ENCODE measurements at regions not wholly inside any gene's neighbourhood (a gene's known extent, or its start where the extent isn't known, plus 50 kb on each side); places are given as distances from the start of the nearest gene placed in this dataset.

DNA sequence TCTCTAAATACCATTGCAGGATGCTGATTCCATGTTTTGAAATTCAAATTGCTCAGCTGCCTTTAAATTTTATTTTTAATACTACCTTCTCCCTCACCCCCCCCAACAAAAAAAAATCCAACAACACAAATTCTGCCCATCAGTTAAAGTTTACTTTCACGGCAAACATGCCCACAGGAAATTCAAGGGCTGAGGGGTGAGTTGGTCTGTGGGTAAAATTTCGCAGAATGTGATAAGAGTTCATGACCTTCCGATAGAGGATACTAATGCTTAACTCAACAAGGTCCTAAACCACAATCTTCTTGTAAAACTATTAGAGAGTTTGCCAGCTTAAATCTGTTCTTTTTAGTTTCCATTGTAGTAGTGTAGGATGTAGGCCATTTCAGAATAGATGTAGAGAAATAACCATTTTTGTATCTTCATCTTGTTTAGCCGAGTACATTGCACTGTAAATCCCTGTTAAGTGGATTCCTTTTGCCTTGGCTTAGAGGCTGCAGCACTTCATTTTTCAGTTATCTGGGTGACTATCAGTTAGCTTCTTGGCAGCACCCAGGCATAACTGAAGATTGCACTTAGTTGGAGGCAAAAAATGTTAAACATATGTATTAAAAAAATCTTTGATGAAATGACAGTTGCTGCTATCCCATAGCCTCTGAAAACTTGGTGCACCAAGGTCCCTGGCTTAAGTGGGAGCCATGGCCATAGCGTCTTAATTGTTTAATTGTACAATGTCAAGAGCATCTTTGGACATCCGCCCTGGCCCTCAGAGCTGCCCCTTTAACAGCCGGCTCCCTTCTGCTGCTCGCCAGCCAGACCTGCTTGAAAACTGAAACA, 232.3 kb downstream of the HAUS1 start:
- H3K4me3 ChIP-seq (ENCODE audit: low read depth, low read length), result no peak overlapping the region
- DNase-seq (ENCODE audit: low read depth), result no peak

DNA sequence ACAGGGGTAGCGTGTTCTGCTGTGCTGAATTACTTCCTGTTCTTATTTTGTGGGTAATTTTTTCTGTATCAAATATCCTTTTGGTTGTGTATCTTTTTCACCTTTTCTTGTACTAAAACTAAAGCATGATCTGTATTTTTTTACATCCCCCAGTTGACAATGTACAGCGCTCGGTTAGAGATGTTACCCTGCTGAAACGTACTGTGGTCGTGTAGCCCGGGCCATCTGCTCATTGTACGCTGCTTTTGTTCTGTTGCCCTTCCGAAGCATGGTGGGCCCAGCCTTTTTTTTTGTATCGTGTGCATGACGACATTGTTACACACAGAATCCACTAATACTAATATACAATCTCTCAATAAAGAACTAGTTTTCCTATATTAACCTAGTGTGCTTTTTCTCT, 233.1 kb downstream of the HAUS1 start:
- DNase-seq (ENCODE audit: low read depth), result no peak
- H3K4me3 ChIP-seq (ENCODE audit: low read depth, low read length), result no peak overlapping the region

- no peak for DNase-seq (ENCODE audit: low read depth)
- H3K4me3 ChIP-seq (ENCODE audit: low read depth, low read length), result no peak overlapping the region
Measured at GRCh38 chr18:46338205-46338604, 234.0 kb downstream of the HAUS1 start.

DNA sequence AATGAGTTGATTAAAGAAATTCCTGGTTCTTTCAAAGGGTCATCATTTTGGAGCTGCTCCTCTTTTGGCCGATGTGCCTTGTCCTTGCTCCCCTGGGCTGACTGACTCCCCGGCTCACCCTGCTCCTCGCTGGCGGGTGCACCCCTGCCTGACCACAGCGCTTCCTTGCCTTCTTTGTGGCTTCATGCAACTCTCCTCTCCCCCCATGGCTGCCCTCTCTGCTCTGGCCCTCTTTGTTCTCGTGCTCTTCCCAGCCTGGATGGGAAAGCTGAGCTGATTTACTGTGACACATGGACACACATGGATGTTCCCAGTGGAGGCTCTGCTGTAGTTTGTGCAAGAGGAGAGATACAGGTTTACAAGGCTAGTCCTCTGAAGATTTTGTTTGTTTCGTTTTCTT, 234.6 kb downstream of the HAUS1 start:
- H3K4me3 ChIP-seq (ENCODE audit: low read depth, low read length), result no peak overlapping the region
- DNase-seq (ENCODE audit: low read depth), result no peak

DNA sequence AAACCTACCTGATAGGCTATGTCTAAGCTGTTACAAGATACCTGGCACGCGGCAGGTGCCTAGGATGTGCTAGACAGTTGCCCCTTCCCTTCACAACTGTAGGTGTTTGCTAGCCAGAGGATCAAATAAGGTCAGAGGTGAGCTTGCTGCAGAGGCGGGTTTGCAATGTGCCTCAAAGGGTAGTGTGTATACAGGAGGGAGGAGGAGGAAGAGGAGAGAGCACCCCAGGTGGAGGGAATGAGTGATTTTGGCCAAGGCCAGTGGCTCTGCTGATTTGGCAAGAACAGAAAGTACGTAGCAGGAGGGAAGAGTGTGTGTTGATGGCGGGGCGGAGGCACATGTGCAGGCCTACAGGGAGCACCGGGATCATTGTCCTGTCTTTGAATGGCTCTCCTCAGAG, 236.5 kb downstream of the HAUS1 start:
- no peak for DNase-seq (ENCODE audit: low read depth)
- H3K4me3 ChIP-seq (ENCODE audit: low read depth, low read length), result no peak overlapping the region

DNA sequence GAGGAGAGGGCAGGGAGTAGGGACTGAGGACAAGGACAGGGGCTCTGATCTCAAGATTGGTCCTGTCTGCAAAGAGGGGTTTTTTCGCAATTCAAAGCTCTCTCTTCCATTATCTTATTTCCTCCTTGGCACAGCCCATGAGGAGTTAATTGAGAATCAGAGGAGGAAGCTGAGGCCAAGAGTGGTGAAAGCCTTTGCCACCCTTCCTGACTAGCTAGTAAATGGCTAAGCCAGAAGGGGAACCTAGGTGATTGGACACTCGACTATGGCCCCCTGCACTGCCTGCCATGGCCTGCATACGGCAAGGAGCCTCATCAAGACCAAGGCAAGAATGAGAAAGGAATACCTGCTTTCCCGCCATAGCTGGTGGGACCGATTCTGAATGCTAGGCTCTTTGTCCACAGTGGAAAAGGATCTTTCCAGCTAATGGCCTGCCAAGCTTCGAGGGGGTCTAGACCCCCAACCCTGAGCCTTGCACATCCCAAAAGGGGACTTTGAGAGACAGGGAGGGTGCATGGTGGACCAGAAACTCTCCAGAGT, 237.9 kb downstream of the HAUS1 start:
- no peak overlapping the region for H3K4me3 ChIP-seq (ENCODE audit: low read depth, low read length)
- no peak for DNase-seq (ENCODE audit: low read depth)

DNA sequence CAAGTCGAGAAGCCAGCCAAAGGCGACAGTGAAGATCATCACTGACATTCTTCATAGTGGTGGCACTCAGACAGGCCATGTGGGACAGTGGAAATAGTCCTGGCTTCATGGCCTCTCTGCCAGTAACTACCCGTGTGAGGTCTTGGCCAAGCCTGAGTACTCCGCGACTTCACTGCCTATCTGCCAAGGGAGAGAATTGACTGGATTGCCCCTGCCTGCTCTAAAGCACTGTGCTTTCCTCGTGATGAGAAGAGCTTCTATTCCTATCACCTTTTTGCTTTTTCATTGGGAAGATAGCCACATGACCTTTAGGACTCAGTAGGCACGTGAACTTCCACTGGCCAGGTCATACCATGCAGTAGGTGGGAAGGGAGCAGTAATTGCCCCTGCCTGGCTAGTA, 239.3 kb downstream of the HAUS1 start:
- H3K4me3 ChIP-seq (ENCODE audit: low read depth, low read length), result no peak overlapping the region

GRCh38 chr18:46343931-46344372, 239.8 kb downstream of the HAUS1 start:
- no peak for DNase-seq (ENCODE audit: low read depth)
- H3K4me3 ChIP-seq (ENCODE audit: low read depth, low read length), result no peak overlapping the region

More for the DNA sequence above, 239.3 kb downstream of the HAUS1 start:
- no peak for DNase-seq (ENCODE audit: low read depth)

DNA sequence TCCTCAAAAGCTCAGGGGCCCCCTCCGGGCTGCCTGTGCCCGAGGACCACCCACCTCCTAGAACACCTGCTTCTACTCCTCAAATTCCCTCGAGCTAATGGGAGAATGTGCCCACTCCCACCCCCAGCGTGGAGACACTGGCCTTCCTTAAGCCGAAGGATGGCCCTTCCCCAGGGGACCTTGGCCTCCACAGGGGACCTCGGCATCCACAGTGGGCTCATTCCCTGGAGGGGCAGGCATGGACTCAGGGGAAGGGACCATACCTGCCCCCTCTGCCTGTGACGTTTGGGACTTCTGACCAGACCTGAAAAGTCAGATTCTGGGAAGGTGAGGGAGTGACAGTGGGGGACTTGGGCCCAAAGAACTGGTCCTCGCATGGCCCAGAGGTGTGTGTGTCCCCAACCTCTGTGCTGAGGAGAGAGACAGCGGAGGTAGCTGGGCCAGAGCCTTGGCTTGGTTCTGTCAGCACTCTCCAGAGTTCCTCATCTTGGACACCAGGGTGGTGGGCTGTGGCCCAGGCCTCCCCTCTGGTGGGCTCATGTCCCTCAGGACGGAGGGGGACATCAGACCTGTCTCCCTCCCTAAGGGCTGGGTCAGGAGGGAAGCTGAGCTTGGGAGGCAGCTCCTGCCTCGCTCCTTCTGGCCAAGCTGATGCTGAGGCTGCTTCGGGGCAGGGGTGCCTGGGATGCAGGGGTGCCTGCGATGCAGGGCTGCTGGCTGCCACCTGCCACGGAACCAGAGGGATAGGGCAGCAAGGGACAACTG, 240.4 kb downstream of the HAUS1 start:
- DNase-seq (ENCODE audit: low read depth), result no peak

DNA sequence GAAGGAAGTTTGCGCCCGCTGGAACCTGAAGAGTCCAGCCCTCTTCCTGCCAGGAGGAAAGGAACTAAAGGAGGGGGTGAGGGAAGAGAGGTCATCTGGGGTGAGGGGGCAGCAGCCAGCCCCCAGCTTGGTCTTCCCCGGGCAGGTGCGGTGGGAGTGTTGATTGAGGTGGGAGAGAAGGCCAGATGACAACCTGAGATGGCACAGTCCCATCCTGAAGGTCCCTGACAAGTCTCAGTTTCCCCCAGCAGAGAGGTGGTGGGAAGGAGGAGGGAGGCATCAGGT, 240.9 kb downstream of the HAUS1 start:
- DNase-seq (ENCODE audit: low read depth), result no peak
- H3K4me3 ChIP-seq (ENCODE audit: low read depth, low read length), result no peak overlapping the region

More for the DNA sequence above, 240.4 kb downstream of the HAUS1 start:
- H3K4me3 ChIP-seq (ENCODE audit: low read depth, low read length), result no peak overlapping the region

DNA sequence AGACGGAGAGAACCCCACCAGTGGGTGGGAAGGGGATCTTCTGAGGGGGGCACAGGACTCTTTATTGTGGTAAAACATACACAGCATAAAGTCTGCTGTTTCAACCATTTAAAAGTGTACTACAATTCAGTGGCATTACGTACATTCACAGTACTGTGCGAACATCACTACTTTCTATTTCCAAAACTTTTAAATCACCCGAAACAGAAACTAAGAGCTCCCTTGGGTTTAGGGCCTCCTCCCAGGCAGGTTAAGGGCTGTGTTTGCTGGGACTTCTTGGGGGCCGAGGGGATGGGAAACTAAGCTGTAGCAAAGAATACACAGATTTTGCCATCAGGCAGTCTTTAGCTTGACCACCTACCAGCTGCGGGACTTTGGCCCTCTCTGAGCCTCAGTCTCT, 242.0 kb downstream of the HAUS1 start:
- DNase-seq (ENCODE audit: low read depth), result no peak
- no peak overlapping the region for H3K4me3 ChIP-seq (ENCODE audit: low read depth, low read length)

DNA sequence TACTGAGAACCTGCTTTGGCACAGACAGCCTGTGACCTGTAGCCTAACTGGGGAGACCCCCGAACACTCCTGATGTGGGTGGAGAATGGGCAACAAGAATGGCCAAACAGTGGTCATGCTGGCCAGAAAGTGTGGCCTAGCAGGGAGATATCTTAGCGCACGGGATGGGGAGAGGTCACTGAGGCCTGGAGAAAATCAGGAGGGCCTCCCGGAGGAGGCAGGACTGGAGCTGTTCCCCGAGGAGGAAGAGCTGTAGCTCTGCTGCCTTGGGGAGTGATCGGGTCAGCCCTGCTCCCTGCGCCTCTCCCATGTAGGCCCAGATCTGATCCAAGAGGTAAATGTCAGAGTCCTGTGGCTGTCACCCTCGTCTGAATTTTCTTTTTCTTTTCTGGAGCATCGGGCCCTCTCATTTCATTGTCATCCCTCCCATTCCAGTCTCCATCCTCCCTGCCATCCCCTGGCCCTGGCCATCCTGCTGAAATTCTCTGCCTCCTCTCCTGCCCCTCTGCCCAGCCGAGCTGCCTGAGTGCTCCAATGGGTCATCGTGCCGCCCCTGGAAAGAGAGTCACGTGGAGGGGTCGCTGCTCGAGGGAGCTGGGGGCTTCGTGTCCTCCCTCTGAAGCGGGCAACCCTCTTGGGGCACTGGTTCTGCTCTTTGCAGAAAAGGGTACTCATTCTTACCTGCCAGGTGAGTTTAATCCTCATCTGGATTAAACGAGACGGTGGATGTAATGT, 242.9 kb downstream of the HAUS1 start:
- no peak for DNase-seq (ENCODE audit: low read depth)
- H3K4me3 ChIP-seq (ENCODE audit: low read depth, low read length), result no peak overlapping the region

DNA sequence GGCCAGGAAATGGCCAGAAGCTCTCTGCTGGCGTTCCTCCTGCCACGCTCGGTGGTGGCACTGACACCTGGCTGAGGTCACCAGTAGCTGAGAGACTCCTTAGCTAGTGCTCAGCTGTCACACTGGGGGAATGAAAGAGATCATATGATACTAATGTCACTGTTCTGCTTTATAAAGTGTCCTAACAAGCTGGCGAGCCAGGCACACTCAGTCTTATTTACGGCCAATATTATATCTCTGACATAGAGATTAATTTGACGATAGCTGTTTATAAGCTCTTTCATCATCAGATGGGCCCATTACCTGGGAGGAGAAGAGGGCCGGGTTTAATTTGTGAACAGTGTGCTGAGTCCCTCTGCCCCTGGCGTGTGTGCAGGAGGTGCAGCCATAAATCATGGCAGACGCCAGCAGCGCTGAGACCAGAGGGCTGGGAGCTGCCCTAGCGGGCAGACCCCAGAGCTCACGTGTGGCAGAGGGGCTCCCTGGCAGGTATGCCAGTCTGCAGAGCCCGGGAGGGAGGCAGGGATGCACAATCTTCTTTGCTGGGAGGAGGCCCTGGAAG, 246.5 kb downstream of the HAUS1 start:
- H3K4me3 ChIP-seq (ENCODE audit: low read depth, low read length), result no peak overlapping the region
- no peak for DNase-seq (ENCODE audit: low read depth)

DNA sequence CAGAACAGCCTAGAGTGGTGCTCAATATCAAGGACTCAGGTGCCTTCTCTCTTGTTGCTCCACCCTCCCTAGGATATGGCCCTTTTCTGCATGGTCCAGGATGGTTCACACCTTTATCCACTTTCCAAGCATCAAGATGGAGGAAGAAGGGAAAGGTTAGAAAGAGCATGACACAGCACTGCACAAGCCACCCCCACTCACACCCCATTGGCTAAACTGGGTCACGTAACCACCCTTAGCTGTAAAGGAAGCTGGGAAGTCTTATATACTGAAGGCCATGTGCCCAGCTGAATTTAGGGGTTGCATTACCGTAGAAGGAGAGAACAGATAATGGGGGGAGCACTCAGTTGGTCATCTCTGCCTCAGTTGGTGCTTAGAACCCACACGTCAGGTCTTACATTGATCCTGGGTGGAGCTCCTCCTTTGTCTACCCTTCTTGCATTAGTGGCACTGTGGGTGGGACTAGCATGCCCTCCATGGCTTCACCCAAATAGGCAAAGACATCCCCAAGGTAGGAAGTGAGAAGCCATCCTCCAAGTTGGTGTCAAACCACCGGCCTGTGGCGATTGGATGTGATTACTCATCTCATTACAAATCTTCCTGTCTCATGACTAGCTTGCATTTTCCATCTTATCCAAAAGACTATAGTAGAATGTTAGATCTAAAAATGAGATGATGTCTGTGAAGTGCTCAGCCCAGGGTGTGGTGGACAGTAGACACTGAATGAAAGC, 248.5 kb downstream of the HAUS1 start:
- DNase-seq (ENCODE audit: low read depth), result no peak
- no peak overlapping the region for H3K4me3 ChIP-seq (ENCODE audit: low read depth, low read length)

GRCh38 chr18:46353460-46353859, 249.3 kb downstream of the HAUS1 start:
- DNase-seq (ENCODE audit: low read depth), result no peak
- H3K4me3 ChIP-seq (ENCODE audit: low read depth, low read length), result no peak overlapping the region

DNA sequence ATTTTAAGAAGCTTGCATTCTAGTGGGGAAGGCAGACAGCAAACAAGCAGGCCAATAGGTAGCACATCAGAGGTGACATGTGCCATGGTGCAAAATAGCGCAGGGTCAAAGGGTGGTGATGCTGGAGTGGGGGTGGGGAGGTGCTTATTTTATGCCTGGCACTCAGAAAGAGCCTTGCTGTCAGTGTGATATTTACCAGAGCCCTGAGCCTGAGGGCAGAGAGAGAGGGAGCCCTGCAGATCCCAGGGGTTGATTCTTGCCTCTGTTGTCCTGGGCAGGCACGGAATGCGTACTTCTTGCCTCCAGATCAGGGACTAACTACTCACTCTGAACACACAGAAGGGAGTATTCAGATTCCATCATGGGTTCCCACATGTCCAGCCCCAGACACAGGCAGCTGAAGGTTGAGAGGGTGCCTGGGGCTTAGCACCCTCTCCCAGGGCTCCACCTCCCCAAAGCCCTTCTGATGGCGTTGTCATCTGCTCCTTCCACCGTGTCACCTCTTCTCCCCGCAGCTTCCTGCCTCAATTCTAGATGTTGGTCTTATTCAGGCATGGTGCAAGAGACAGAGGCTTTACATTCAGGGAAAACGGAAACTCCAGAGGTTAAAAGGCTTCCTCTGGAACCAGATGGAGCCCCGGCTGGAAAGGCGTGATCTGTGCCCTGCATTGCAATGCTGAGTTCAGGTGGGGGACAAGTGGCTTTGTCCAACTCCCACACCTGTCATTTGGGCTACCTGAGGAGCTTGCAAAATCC, 252.3 kb downstream of the HAUS1 start:
- DNase-seq (ENCODE audit: low read depth), result no peak
- H3K4me3 ChIP-seq (ENCODE audit: low read depth, low read length), result no peak overlapping the region

DNA sequence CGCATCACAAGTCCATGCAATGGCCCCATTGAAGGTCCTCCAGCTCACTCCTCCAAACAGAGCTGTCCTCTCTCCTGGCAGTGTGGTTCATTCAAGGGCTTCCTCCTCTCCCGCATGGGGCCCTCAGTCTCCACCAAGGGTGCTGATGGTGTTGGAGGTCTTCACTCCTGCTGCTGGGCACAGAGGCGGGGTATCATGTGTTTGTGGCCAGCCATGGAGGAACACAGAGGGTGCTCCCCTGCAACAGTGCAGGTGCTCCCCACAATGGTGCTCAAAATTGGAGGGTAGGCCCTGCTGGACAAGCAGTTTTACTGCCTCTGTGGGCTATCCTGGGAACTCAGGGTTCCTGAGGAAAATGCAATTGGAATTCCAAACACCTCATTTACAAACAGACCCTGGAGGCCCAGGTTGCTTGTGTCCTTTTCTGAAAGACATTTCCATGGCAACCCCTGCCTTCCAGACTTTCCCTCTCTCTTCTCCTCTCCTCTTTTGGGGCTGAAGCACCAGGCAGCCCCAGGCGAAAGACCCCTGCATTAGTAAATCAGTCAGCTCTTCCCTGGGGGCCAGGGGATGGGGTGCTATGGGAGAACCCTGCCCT, 256.0 kb downstream of the HAUS1 start:
- no peak for DNase-seq (ENCODE audit: low read depth)
- H3K4me3 ChIP-seq (ENCODE audit: low read depth, low read length), result no peak overlapping the region

DNA sequence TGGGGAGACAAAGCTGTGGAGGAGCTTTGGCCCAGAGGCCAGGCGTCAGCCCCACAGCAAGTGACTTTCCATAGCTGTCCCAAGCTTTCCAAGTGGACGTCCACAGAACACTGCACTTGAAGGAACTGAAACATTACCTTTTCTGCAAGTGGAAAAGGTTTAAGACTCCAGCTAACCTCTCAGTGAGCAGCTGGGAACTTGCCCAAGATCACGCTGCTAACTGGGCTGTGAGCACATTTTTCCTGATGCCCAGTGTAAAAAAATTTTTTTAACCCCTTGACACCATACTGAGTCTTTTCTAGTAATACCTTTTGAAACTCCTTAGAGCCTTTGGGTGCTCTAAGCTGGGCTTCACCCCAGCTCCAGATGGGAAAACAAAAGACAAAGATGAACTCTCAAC, 256.7 kb downstream of the HAUS1 start:
- DNase-seq (ENCODE audit: low read depth), result no peak

More for the DNA sequence above, 256.7 kb downstream of the HAUS1 start:
- H3K4me3 ChIP-seq (ENCODE audit: low read depth, low read length), result no peak overlapping the region

Measured in skeletal muscle cell (primary cell).